DND-41 (cell line): ENCODE measurements at regions not wholly inside any gene's neighbourhood (a gene's known extent, or its start where the extent isn't known, plus 50 kb on each side); places are given as distances from the start of the nearest gene placed in this dataset.

Source experiments
- EZH2 ChIP-seq: IDR thresholded peaks from 3 replicates; pipeline ENCODE4 v1.6.1; 2012; ENCODE audit warnings: borderline replicate concordance, low read depth, mild to moderate bottlenecking, moderate library complexity, low read length, inconsistent platforms; ENCODE audit not compliant: severe bottlenecking
- TF ChIP-seq, protein P1 (sequence below): IDR thresholded peaks from 2 replicates; pipeline ENCODE4 v1.5.1; 2012; ENCODE audit warnings: borderline replicate concordance, low read length, moderate library complexity, mild to moderate bottlenecking; ENCODE audit not compliant: poor library complexity, severe bottlenecking; ENCODE audit errors: extremely low read depth

DNA sequence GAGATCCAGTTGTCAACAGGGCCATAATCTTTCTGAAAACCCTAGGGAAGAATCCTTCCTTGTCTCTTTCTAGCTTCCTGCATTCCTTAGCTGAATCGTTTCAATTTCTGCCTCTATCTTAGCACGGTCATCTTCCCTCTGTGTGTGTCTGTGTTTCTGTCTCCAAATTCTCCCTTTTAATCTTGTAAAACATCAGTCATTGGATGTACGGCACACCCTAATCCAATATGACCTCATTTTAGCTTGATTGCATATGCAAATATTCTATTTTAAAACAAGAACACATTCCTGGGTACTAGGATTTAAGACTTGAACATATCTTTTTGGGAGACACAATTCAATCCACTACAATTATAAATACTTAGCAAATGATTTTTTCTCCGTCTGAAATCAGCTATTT, 600.3 kb downstream of the GBE1 start:
- TF ChIP-seq, protein P1, sequence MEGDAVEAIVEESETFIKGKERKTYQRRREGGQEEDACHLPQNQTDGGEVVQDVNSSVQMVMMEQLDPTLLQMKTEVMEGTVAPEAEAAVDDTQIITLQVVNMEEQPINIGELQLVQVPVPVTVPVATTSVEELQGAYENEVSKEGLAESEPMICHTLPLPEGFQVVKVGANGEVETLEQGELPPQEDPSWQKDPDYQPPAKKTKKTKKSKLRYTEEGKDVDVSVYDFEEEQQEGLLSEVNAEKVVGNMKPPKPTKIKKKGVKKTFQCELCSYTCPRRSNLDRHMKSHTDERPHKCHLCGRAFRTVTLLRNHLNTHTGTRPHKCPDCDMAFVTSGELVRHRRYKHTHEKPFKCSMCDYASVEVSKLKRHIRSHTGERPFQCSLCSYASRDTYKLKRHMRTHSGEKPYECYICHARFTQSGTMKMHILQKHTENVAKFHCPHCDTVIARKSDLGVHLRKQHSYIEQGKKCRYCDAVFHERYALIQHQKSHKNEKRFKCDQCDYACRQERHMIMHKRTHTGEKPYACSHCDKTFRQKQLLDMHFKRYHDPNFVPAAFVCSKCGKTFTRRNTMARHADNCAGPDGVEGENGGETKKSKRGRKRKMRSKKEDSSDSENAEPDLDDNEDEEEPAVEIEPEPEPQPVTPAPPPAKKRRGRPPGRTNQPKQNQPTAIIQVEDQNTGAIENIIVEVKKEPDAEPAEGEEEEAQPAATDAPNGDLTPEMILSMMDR = no peak
- no peak for TF ChIP-seq EZH2
